ENCODE measurements at regions not wholly inside any gene's neighbourhood (a gene's known extent, or its start where the extent isn't known, plus 50 kb on each side); places are given as distances from the start of the nearest gene placed in this dataset.
"Not testable (repeated sequence)": the region's sequence is repeated elsewhere in the genome, so short reads cannot be mapped to it uniquely, and the experiment has no call there.

DNA sequence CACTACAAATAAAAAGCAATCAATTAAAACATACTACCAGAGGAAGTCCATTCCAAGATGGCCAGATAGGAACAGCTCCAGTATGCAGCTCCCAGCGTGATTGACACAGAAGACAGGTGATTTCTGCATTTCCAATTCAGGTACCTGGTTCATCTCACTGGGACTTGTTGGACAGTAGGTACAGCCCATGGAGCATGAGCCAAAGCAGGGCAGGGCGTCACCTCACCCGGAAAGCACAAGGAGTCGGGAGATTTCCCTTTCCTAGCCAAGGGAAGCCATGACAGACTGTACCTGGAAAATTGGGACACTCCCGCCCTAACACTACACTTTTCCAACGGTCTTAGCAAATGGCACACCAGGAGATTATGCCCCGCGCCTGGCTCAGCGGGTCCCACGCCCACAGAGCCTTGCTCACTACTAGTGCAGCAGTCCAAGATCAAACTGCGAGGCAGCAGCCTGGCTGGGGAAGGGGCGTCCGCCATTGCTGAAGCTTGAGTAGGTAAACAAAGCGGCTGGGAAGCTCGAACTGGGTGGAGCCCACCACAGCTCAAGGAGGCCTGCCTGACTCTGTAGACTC, 106.0 kb downstream of the BUD13 start:
- DNase-seq (ENCODE audit: low read depth), result not testable (repeated sequence)

DNA sequence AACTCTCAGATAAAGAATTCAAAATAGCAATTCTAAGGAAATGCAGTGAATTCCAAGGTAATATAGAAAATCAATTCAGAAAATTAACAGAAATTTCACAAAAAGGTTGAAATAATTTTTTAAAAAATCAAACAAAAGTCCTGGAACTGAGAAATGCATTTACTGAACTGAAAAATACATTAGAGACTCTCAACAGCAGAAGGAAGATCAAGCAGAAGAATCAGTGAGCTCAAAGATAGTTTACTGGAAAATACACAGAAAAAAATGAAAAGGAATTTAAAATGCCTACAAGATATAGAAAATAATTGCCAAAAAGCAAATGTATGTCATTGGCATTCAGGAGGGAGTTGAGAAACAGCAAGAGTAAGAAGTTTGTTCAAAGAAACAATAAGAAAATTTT, 107.3 kb downstream of the BUD13 start:
- no peak for DNase-seq (ENCODE audit: low read depth)

DNA sequence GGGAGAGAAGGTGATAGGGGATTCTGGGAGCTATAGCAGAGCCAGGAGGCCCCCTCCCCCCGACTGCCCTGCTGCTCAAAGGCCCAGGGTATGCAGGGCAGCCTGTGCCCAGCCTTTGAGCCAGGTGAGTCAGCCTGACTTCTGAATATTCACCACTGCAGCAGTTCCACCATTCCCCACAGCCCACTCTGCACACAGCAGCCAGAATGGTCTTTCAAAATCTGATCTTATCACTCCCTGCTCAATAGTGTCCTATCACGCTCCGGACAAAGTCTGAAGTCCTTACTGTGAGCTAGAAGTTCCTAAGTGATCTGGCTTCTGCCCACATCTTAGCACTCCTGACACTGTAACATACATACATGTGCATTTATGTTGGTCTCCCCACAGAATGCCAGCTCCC, 111.7 kb downstream of the BUD13 start:
- no peak for DNase-seq (ENCODE audit: low read depth)

DNA sequence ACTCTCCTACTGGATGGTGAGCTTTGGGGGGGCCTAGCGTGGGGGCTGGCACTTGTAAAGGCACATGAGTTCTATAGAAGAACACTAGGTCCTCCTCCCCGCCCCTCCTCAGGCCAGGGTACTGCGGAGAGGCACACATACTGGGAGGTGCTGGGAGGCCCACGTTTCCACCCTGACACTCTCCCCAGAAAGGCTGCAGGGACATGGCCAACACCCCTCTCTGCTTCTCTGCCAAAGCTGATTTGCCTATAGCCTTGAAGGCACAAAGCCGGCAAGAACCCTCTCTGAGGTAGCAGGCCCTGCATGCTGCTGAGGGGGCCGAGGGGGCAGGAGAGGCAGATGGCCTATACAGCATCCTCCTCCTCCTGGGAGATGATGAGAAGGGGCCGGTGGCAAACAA, 112.8 kb downstream of the BUD13 start:
- no peak for DNase-seq (ENCODE audit: low read depth)

DNA sequence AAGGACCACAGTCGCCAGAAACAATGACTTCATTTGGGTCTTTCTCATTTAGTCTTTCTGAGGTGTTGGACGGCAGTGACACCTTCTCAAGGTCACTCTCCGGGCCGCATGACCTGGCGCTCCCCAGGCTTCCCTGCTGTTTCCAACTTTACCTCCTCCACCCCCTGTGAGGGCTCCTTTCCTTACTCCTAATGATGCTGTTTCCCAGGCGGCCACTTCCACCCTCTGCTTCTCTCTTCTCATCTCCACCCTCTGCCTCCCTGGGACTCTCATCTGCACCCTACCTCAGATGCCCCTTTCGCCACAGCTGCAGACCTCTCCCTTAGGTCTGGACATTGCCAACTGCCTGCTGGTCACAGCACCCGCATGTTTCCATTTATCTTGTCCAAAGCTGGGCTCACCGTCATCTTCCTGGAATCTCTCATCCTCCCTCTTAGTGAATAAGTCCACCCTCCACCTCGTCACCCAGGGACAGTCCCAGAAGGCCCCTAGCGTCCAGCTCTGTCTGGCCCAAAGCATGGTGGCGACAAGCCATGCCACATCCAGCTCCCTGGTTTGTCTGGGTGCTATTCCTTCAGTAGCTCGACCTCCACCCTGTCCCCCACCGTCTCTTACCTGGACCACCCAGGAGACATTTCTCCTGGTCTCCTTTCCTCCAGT, 113.8 kb downstream of the BUD13 start:
- DNase-seq (ENCODE audit: low read depth), result no peak

DNA sequence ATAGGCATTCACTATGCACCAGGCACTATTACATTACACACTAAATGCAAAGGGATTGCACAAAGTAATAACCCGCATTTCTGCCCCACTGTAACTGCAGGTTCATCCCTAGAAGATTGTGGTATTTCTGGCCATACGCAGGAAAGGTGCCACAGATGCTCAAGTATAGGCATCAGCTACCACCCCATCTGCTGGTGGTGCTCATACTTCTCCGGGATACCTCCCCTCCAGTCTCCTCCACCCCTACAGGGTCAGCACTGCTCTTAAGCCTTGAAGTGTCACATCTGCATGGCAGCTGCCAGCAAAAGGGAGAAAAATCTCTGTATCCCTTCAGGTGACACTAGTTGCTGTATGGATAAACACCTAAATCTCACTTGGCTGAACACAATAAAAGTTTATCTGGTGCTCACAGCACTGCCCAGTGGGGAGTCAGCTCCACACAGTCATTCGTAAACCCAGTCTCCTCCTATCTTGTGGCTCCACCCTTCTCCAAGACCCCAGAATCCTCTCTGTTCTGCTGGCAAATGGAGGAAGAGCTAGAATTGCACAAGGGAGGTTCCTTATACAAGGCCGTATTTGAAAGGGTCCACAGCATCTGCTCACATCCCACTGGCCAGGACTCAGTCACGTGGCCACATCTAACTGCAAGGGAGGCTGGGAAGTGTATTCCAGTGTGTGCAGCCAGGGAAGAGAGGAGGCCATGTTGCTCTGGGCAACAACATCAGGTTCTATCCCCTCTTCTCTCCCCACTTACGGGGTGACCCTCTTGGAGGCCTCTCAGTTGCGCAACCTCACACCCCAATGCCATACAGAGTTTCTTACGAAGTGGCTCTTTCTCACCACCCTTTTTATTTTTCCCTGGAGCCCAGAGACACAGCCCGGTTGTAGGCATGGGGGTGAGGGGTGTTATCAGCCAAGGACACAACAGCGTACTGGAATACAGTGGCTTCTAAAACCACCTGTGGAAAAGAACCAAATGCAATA, 114.7 kb downstream of the BUD13 start:
- no peak for DNase-seq (ENCODE audit: low read depth)

DNA sequence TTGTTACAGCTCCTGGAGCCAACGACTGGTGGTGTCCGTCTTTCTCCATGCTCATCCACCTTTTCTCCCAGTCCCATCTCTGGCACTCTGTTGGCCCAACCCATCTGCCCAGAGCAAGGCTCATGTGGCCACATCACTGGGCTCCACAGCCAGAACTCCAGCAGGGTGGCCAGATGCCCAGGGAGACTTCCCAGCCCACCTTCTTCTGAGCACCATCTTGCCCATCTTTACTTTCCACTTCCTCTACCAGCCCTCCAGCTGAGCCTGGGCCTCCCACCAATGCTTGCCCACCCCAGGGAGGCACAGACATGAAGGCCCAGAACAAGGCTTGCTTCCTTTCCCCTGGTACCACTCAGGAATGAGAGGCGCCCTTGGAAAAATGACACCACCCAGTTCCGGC, 116.8 kb downstream of the BUD13 start:
- no peak for DNase-seq (ENCODE audit: low read depth)

DNA sequence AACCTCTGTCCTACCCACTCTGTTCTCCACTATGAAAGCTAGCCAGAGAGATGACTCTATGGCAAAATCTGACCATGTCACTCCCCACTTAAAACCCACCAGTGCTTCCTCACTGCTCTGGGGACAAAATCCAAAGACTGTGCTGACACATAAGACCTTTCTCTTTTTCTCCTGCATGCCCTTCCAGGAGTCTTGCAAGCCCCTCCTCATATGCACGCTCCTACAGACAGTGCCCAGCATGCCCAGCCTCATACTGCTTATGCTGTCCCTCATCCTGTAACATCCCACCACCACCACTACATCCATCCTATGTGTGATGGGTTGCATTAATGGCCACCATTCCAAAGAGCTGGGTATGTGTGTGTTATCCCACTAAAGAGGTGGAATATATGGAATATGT, 118.3 kb downstream of the BUD13 start:
- DNase-seq (ENCODE audit: low read depth), result no peak

DNA sequence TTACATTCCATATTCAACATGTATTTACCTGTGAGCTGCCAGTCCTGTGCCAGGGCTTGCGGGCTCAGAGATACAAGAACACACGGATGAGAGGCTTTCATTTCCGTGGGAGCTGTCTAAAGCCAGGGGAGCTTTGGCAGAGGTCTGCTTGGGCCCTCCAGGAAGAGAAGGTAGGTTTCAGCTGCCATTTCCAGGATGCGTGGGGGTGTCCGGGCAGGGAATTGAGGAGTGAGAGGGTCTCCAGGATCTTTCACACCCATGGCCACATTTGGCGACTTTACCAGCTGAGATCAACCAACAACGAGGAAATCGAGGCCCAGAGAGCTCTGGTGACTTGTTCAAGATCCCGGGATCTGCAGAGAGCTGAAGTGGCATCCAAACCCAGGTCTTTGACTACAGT, 119.6 kb downstream of the BUD13 start:
- DNase-seq (ENCODE audit: low read depth), result no peak

DNA sequence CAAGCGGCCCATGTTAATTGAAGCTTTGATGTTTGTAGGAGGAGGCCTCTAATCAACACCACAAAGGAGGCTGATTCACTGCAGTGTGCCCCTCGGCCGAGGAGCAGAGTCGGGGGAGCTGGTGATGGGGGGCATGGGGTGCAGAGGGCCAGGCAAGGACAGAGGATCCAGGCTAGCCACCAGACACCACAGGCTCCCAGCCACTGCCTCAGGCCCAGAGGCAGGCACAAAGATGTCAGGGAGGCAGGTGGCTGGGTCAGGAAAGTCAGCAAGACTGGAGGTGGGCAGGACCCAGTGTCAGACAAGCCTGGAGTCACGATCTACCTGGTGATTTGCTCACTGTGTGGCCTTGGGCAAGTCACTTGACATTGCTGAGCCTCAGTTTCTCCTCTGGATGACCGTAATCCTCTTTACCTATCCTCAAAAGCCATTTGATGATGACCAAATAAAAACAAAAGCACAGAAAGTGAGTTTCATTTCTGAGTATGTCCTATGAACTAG, 121.0 kb downstream of the BUD13 start:
- no peak for DNase-seq (ENCODE audit: low read depth)

DNA sequence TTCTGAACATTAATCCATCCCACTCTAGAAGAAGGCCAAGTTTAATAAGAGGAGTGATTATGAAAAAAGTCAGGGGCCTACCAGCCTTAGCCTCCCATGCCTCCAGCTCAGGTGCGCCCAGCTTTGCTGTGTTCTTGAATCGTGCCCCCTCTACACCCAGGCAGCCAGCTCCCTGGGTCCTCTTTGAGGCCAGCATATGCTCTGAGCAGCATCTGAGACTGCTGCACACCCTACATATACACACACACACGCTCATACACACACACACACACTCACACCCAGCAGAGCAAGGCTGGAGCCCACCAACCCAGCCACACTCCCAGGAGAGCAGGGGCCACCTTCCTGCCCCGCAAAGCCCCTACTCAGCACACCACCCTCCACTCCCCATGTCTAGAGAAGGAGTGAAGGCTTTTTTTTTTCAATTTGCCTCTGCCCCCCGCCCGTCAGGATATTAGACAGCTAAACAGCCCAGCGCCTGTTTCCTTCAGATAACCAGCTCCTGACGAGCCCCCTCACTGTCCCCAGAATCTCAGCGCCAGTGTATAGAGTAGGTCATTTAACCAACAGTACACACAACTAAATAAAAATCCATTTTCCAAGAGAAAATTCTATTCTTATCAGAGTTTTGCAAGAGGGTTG, 121.6 kb downstream of the BUD13 start:
- DNase-seq (ENCODE audit: low read depth), result no peak

DNA sequence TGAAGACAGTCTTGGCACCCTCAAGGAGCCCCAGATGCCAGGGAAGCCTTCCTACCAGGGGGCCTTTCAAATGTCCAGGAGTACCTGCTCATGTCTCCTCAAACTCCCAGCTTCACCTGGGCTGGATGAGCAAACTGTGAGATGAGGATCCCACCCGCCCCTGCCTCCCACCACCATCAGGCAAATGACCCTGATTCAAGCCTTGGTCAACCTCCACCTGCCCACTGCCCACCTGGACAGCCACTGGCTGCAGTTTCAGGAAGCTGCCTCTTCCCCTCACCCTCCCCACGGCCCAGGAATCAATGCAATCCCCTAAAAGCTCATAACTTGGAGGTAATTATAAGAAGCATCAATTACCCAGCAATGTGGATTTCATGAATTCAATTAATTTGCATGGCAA, 122.7 kb downstream of the BUD13 start:
- DNase-seq (ENCODE audit: low read depth), result no peak

DNA sequence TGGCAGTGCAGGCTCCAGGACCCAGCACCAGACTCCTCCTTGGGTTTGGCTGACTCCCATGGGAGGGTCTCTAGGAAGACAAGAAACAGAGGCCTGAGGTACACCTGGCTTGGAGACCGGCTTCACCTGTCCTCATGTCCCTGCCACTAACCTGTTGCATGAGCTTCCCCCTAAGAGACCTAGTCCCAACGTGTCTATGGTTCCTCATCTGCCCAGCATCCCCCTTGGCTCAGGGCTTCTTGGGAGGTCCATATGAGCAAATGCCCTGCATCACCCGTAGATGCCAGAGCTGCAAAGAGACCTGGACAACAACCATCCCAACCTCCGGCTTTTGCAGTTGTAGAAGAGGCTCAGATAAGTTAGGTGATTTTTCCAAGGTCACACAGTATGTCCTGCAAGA, 123.5 kb downstream of the BUD13 start:
- DNase-seq (ENCODE audit: low read depth), result no peak

DNA sequence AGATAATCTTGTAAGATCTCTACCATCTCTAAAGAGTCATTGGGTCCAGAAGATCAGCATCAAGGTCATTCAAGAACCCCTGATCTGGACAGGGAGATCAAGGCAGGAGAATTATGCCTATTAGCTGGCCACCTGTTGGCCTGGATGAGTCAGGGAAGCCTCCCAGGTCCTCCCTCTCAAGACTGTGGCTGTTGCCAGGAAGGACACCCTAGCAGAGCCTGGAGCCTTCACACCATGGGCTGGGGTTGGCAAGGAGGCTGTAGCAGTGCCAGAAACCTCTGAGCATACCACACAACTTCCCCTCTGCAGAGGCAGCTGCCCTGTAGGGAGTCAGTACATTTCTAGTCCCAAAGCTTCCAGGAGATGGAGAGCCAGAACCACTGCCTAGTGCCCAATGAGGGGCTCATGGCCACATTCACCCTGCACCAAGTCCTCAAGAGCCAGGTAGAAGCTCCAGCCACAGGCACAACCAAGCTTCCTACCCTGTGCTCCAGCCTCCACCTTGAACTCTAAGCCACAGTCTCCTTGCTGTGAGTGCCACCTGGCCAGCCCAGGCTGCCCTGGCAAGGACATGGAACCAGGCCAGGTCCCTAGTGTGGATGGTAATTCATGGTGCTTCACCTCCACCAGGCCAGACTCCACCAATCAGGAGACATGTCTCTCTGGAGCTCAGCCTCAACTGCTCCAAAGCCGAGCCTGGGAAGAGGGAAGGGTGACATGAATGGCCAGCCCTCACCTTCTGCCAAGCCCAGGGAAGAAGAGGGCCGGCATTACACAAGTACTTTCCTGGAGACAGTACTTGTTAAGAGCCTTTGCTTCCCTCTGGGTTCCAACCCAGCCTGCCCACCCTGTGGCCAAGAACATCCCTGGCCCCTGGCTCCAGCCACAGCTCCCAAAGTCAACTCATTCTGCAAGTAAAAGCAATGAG, 124.3 kb downstream of the BUD13 start:
- no peak for DNase-seq (ENCODE audit: low read depth)

DNA sequence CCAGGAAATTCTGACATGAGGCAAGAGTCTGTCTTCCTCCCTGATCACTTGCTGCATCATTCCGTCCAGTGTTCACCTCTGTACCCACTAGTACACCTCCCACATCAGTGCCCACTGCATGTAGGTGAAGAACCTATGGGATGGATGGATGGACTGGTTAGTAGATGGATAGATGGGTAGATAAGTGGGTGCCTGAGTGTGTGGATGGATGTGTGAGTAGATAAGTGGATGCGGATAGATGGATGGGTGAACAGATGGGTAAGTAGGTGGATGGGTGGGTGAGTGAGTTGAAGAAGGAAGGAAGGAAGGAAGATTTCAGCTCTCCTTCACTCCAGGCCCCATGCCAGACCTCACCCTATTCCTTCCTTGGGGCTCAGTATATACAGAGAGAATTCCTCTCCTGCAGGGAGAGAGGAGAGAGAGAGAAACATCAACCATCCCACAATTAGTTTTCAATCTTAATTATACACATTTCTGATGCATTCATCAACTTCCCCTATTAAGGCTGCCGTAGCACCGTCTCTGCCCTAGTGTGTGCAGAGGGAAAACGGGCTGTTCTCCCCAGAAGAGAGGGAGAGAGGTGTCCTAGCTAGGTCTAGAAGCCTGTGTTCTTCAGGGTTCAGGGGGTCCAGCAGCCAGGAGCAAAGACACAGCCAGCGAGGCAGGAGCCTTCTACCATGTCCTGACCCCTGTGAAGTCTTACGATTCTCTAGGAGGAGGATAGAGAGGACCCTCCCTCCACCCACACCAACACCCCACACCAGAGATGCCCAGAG, 125.3 kb downstream of the BUD13 start:
- no peak for DNase-seq (ENCODE audit: low read depth)

DNA sequence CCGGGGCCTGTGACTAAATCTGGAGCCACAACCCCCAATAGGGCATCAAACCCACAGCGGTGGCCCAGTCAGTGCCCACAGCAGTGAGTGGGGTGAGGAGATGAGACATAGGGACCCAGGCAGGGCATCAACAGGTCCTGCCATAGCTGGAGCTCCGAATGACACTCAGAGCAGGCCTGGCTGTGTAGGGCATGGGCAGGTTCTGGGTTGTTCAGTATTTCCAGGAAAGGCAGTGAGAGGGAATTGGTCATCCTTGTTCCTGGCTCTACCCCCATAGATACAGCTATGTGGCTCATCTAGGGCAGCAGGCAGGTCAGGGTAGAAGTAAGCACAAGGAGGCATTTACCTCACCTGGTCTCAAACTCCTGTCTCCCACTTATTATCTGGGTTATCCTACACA, 126.6 kb downstream of the BUD13 start:
- DNase-seq (ENCODE audit: low read depth), result no peak

DNA sequence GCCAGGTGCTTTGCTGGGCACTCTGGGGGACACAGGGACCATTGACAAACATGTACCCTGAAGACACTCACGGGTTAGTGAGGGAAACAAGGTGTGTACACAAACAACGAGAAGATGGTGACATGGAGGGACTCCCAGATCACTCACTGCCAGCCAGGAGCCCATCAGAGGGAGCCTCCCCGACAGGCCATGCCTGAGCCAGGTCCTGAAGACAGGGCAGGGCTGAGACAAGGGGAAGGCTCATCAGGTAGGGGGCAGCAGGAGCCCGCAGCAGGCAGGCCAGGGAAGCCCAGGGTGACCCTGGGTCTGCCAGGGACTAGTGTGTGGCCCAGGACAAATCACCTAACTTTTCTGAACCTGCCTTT, 127.9 kb downstream of the BUD13 start:
- no peak for DNase-seq (ENCODE audit: low read depth)

DNA sequence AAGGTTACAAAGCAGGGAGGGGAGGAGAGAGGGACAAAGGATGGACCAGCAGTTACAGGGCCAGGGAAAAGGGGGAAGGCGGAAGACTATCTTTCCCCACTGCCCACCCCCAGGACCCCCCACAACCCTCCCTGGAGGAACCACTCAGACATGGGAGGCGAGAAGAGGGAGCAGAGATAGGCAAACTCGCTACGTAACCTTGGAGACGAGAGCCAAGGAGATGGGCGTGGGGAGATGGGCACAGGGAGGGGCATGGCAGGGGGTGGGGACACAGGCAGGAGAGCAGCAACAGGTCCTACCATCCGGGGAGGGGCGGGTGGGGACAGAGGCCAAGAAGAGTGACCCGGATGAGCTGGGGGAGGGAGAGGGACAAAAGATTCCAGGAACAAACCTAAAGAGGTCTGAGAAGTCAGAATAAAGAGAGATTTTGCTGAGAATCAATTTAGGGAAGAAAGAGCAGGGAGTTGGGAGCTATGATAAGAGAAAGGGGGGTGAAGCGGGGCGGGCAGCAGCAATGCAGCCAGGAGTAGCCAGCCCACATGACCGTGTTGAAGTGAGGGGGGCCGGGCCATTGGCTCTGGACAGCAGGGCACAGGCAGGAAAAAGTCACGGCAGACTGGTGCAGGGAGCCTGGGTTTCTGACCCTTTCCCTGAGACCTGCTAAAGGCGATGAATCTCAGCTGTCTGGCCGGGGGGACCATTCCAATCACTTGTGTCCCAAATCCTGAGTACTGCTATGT, 128.4 kb downstream of the BUD13 start:
- no peak for DNase-seq (ENCODE audit: low read depth)

DNA sequence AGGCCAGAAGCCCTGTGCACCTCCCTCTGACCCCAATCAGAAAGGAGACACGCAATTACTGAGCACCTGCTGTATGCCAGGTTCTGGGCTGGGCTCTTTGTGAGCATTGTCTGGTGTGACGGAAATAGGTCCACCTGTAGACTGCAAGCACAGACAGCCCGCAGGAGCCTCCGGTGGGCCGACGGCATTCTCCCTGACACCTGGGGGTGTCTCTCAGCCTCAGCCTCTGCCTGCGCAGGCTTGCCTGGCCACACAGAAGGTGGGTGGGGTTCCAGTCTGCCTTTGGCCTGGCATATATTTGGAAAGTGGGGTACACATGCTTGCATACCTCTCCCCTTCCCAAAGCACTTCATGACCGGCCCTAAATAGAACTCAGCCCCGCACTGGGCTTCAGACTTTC, 129.3 kb downstream of the BUD13 start:
- no peak for DNase-seq (ENCODE audit: low read depth)

DNA sequence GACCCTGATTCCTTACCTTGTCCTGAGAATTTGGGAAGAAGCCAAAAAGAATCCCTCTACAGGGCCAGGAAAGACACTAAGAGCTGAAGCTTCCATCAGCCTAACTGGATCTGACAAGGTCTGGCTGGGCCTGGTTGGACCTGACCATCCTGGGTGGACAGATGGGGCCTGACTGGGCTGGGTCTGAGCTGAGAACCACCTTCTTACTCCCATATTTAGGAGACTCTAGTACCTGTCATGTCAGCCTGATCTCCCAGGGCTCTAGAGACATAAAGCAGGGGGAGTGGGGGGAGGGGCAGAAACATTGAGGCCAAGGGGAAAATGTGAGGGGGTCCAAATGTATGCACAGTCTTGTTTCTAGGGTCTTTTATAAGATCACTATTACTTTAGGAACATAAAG, 129.9 kb downstream of the BUD13 start:
- no peak for DNase-seq (ENCODE audit: low read depth)

Data from T-helper 22 cell (primary cell).